Glomerular visceral epithelial cell (primary cell): ENCODE measurements at regions not wholly inside any gene's neighbourhood (a gene's known extent, or its start where the extent isn't known, plus 50 kb on each side); places are given as distances from the start of the nearest gene placed in this dataset.
"Not testable (repeated sequence)": the region's sequence is repeated elsewhere in the genome, so short reads cannot be mapped to it uniquely, and the experiment has no call there.

Source experiments
- DNase-seq: peaks from one replicate; pipeline ENCODE4 v3.0.0-alpha.2; 2016; ENCODE audit errors: extremely low spot score

GRCh38 chrX:1700757-1701156, 85.9 kb downstream of the ASMT start:
- DNase-seq = no peak

GRCh38 chrX:1701396-1701901, 86.6 kb downstream of the ASMT start:
- DNase-seq = not testable (repeated sequence)

- not testable (repeated sequence) for DNase-seq
Observed at GRCh38 chrX:1702142-1702541, 87.3 kb downstream of the ASMT start.

- not testable (repeated sequence) for DNase-seq
Observed at GRCh38 chrX:1702557-1702956, 87.7 kb downstream of the ASMT start.

GRCh38 chrX:1709277-1709676, 94.4 kb downstream of the ASMT start:
- DNase-seq = not testable (repeated sequence)

- no peak for DNase-seq
Observed at GRCh38 chrX:1713296-1713695, 98.4 kb downstream of the ASMT start.

- DNase-seq = no peak
Observed at GRCh38 chrX:1717373-1717772, 102.5 kb downstream of the ASMT start.

- no peak for DNase-seq
Observed at GRCh38 chrX:1719270-1719669, 104.4 kb downstream of the ASMT start.

- DNase-seq = no peak
Observed at GRCh38 chrX:1720836-1721235, 106.0 kb downstream of the ASMT start.

GRCh38 chrX:1725472-1725871, 110.6 kb downstream of the ASMT start:
- DNase-seq = no peak

- peak; percentile 35 for DNase-seq
Observed at GRCh38 chrX:1727531-1728027, 112.7 kb downstream of the ASMT start.

- no peak for DNase-seq
Observed at GRCh38 chrX:1734806-1735205, 119.9 kb downstream of the ASMT start.

- no peak for DNase-seq
Observed at GRCh38 chrX:1741816-1742394, 127.0 kb downstream of the ASMT start.

- DNase-seq = no peak
Observed at GRCh38 chrX:1743105-1743504, 128.2 kb downstream of the ASMT start.

GRCh38 chrX:1743663-1744062, 128.8 kb downstream of the ASMT start:
- no peak for DNase-seq

- DNase-seq = no peak
Observed at GRCh38 chrX:1748408-1748807, 133.5 kb downstream of the ASMT start.

GRCh38 chrX:1749499-1749898, 134.6 kb downstream of the ASMT start:
- DNase-seq = no peak

- no peak for DNase-seq
Observed at GRCh38 chrX:1750267-1750666, 135.4 kb downstream of the ASMT start.

- no peak for DNase-seq
Observed at GRCh38 chrX:1751781-1752180, 136.9 kb downstream of the ASMT start.

GRCh38 chrX:1752799-1753198, 137.9 kb downstream of the ASMT start:
- not testable (repeated sequence) for DNase-seq

- DNase-seq = no peak
Observed at GRCh38 chrX:1754077-1754476, 139.2 kb downstream of the ASMT start.

- DNase-seq = no peak
Observed at GRCh38 chrX:1763294-1763693, 148.4 kb downstream of the ASMT start.

- DNase-seq = not testable (repeated sequence)
Observed at GRCh38 chrX:1764883-1765364, 150.1 kb downstream of the ASMT start.

- DNase-seq = no peak
Observed at GRCh38 chrX:1767026-1767425, 152.2 kb downstream of the ASMT start.
